Fibroblast of villous mesenchyme (primary cell): ENCODE measurements at regions not wholly inside any gene's neighbourhood (a gene's known extent, or its start where the extent isn't known, plus 50 kb on each side); places are given as distances from the start of the nearest gene placed in this dataset.

Experiments used
- DNase-seq: peaks from one replicate; pipeline ENCODE4 v3.0.0-alpha.2; 2010; ENCODE audit warnings: low read depth
- H3K4me3 ChIP-seq: 2 replicates; pipeline ENCODE4 v1.5.1; 2011; ENCODE audit warnings: low read depth, mild to moderate bottlenecking, low read length
- TF ChIP-seq, protein P1 (sequence below): IDR thresholded peaks from 2 replicates; pipeline ENCODE4 v1.5.1; 2012; ENCODE audit warnings: low read depth, mild to moderate bottlenecking, low read length; ENCODE audit not compliant: insufficient read depth

DNA sequence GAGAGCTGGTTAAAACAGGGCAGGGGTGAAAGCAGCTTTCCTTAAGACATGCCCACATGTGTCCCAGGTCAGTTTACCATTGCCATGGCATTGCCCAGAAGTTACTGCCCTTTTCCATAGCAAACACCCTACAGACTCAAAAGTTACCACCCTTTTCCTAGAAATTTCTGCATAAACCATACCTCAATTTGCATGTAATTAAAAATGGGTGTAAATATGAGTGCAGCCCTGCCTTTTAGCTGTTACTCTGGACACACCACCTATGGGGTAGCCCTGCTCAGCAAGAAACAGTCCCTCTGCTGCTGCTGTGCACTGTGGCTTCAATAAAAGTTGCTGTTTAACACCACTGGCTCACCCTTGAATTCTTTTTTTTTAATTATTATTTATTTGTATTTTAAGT, 168.5 kb upstream of the C16orf82 start:
- no peak for DNase-seq
- no peak overlapping the region for H3K4me3 ChIP-seq
- TF ChIP-seq, protein P1, sequence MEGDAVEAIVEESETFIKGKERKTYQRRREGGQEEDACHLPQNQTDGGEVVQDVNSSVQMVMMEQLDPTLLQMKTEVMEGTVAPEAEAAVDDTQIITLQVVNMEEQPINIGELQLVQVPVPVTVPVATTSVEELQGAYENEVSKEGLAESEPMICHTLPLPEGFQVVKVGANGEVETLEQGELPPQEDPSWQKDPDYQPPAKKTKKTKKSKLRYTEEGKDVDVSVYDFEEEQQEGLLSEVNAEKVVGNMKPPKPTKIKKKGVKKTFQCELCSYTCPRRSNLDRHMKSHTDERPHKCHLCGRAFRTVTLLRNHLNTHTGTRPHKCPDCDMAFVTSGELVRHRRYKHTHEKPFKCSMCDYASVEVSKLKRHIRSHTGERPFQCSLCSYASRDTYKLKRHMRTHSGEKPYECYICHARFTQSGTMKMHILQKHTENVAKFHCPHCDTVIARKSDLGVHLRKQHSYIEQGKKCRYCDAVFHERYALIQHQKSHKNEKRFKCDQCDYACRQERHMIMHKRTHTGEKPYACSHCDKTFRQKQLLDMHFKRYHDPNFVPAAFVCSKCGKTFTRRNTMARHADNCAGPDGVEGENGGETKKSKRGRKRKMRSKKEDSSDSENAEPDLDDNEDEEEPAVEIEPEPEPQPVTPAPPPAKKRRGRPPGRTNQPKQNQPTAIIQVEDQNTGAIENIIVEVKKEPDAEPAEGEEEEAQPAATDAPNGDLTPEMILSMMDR = no peak

DNA sequence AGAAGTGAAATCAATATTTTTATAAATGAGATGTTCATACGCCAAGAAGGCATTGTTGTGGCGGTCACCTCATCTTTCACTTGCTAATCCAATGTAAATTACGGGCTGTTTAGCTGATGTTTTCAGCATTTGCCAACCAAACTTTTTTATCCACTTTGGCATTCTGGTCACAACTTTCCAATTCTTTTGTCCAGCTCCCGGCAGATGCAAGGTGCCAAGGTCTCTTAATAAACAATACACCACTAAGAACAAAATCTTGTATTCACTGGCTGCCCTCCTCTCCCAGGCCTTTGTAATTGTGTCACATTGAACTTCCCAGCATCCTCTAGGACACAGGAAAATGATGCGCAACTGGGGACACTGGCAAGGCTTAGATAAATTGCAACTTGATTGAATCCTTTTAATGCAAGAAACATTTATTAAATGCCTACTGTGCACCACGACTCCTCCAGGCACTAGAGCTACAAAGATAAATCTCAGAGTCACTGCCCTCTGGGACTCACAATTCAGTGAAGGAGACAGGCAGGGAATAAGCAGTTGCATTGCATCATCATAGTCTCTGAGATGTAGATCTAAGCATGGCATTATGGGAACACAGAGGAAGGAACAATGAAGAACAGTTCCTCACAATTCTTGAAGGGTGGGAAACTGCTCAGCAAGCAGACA, 165.4 kb upstream of the C16orf82 start:
- no peak for DNase-seq
- no peak overlapping the region for H3K4me3 ChIP-seq
- TF ChIP-seq, protein P1 = no peak

DNA sequence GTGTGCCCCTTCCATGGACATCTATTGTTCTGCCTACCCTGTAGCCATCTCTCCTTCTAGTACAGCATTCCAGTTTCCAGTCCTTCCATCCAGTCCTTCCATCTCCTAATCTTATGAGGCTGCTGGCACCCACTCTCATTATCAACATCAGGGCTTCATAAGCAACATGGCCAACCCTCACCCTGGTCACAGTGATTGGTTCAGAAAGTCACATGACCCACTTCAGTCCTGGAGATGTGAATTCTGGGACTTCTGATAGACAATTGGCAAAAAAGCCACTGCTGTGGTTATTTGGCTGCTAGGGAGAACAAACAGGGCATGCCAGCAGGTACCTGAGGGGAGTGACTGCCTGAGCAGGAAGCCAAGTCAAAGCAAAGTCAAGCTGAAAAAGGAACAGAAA, 164.7 kb upstream of the C16orf82 start:
- TF ChIP-seq, protein P1 = no peak
- no peak for DNase-seq
- H3K4me3 ChIP-seq = no peak overlapping the region

DNA sequence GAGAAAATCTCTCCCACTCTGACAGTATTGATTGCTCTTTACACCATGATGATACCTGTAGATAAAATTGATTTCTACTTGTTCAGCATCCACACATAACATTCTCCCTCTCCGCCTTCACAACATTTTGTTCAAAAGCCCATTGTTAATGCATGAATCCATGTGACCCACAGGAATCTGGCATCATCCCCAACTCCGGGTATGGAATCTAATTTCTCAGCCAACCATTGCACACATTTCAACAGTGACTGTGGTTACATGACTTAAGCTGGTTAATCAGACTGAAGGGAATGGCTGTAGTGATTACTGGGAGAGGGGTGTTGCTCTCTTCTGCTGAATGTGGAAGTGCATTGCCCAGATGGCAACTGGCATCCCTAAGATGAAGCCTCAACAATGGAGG, 161.4 kb upstream of the C16orf82 start:
- no peak for DNase-seq
- TF ChIP-seq, protein P1 = no peak
- no peak overlapping the region for H3K4me3 ChIP-seq

DNA sequence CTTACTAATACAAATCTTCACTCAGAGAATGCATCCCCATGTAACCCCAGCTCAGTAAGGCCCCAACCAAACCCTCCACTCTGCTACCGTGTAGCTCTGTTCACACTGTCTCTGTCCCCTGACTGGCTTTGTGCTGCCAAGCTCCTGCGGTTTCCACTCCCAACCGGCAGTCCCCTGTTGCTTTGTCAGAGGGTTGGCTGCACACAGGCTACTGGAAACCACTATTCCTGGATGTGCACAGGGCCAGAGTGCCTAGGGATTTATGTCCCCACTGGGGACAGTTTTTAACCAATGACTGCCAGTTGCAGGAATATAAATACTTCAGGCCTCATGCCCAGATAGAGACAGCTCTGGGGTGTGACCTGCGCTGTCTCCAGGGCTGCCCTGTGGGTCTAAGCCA, 157.1 kb upstream of the C16orf82 start:
- no peak overlapping the region for H3K4me3 ChIP-seq
- TF ChIP-seq, protein P1 = no peak
- no peak for DNase-seq

DNA sequence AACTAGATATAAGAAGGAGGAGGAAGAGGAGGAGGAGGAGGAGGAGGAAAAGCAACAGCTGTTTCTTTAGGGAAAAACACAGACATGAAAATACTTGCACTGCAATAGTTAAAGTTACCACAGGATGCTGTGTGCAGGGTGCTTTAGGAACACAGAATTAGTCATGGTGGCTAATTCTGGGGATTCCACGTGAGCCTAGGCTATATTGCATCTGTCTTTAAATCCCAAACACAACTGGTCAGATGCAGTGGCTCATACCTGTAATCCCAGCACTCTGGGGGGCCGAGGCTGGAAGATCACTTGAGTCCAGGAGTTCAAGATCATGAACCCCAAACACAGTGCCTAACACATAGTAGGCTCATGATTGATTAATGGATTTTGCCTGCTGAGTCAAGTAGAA, 155.3 kb upstream of the C16orf82 start:
- DNase-seq = no peak
- TF ChIP-seq, protein P1 = no peak
- no peak overlapping the region for H3K4me3 ChIP-seq

DNA sequence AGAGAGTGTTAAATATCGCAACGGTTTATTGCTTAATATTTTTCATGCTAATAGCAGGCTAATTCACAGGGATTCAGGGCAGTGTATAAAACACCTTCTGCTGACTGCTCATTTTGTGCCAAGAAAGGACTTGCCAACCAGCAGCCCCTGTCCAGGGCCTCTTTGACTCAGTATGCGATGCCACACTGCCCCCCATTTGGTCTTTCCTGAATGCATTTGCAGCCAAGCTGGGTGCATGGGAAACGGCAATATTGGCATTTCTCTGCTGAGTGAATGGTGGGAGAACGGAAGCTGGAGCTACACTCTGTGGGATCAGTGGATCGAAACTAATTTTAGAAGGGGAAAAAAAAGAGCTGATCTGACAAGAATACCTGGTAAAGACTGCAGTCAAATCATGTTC, 152.9 kb upstream of the C16orf82 start:
- H3K4me3 ChIP-seq = no peak overlapping the region
- DNase-seq = no peak
- TF ChIP-seq, protein P1 = no peak
